HepG2 (cell line): ENCODE measurements at regions not wholly inside any gene's neighbourhood (a gene's known extent, or its start where the extent isn't known, plus 50 kb on each side); places are given as distances from the start of the nearest gene placed in this dataset.

Experiments
- ATAC-seq: fragments of 200-7000 bp; cut with Tn5 transposase; 3 replicates; pipeline ENCODE4 v1.9.1; 2020; ENCODE audit warnings: mild to moderate bottlenecking, moderate library complexity
- BruUV-seq: library from RNA; stranded (reverse); fragments of 400-500 nt; replicated peaks from 2 replicates; lab custom pipeline; 2021; lab: Mats Ljungman, UMichigan
- CTCF ChIA-PET: fragments of 300-600 bp; formaldehyde crosslinking; extraction: SDS; loops from one replicate; lab custom pipeline; 2021; ENCODE audit warnings: low total read pairs, inconsistent platforms, low intra/inter-chr PET ratio; lab: Yijun Ruan, JAX
- POLR2A ChIA-PET: fragments of 350-600 bp; sonication (Branson Sonifier 250); formaldehyde crosslinking; loops from one replicate; lab custom pipeline; 2020; ENCODE audit warnings: antibody characterized with exemption, inconsistent platforms; lab: Yijun Ruan, JAX
- DNase-seq: peaks from one replicate; pipeline ENCODE4 v3.0.0-alpha.2; 2015; ENCODE audit warnings: low spot score
- FAIRE-seq: peaks from 3 replicates; lab custom pipeline; 2011; peaks lifted over from hg19 to GRCh38; lab: Jason Lieb, UNC
- H2AFZ ChIP-seq: one replicate; pipeline ENCODE4 v1.6.1; 2011; ENCODE audit warnings: low read length, inconsistent platforms
- H3K27ac ChIP-seq: fragments of 300-600 bp; 3 replicates; pipeline ENCODE4 v1.8.0; 2011; ENCODE audit warnings: mixed run types, mild to moderate bottlenecking, mixed read lengths, low read length, inconsistent platforms; ENCODE audit not compliant: insufficient read depth; ENCODE audit errors: extremely low read length
- H3K27me3 ChIP-seq, 2 experiments: fragments of 200-600 bp in 1 of 2; 2 replicates in 1 of 2; 3 replicates in 1 of 2; pipeline versions ENCODE4 v1.6.0 to v1.8.0; 2011; ENCODE audit warnings: low read length in 2 of 2, mild to moderate bottlenecking in 2 of 2, moderate library complexity in 2 of 2, inconsistent platforms in 1 of 2; ENCODE audit not compliant: insufficient read depth in 2 of 2, control insufficient read depth in 1 of 2
- H3K36me3 ChIP-seq, 2 experiments: fragments of 200-600 bp in 1 of 2; replicated peaks in 1 of 2; 2 replicates in 1 of 2; 3 replicates in 1 of 2; pipeline versions ENCODE4 v1.5.1 to v1.8.0; 2011; ENCODE audit warnings: low read length in 2 of 2, inconsistent platforms in 1 of 2; ENCODE audit not compliant: insufficient read depth in 2 of 2, control insufficient read depth in 1 of 2
- H3K4me1 ChIP-seq: 2 replicates; pipeline ENCODE4 v1.5.1; 2012; ENCODE audit warnings: low read length, inconsistent platforms; ENCODE audit not compliant: insufficient read depth
- H3K4me2 ChIP-seq: 2 replicates; pipeline ENCODE4 v1.6.0; 2011; ENCODE audit warnings: low read depth, low read length, inconsistent platforms
- H3K4me3 ChIP-seq, 3 experiments: fragments of 200-600 bp in 1 of 3; sonication (generic), shearing (Covaris generic) in 1 of 3; replicated peaks in 1 of 3; 2 replicates each; pipeline ENCODE4 v1.5.1; 2011 to 2016; ENCODE audit warnings: low read length in 3 of 3, inconsistent platforms in 2 of 3, low read depth in 2 of 3, mild to moderate bottlenecking in 2 of 3, control low read depth in 1 of 3, mixed read lengths in 1 of 3; ENCODE audit not compliant: insufficient read depth in 1 of 3
- H3K79me2 ChIP-seq: one replicate; pipeline ENCODE4 v1.6.1; 2011; ENCODE audit warnings: low read length, inconsistent platforms; ENCODE audit not compliant: insufficient read depth
- H3K9ac ChIP-seq: 2 replicates; pipeline ENCODE4 v1.6.0; 2011; ENCODE audit warnings: mild to moderate bottlenecking, low read depth, low read length, inconsistent platforms; ENCODE audit not compliant: insufficient read depth
- H3K9me3 ChIP-seq: 2 replicates; pipeline ENCODE4 v1.5.1; 2012; ENCODE audit warnings: mild to moderate bottlenecking, low read length
- H4K20me1 ChIP-seq: 2 replicates; pipeline ENCODE4 v1.6.0; 2011; ENCODE audit warnings: inconsistent platforms, mild to moderate bottlenecking, low read length, moderate library complexity; ENCODE audit not compliant: insufficient read depth
- CENPX ChIP-seq: sonication (generic); formaldehyde crosslinking; IDR thresholded peaks from 2 replicates; pipeline ENCODE4 v1.9.0; 2021; ENCODE audit warnings: mild to moderate bottlenecking, missing genetic modification reagents, moderate library complexity
- HNF4G ChIP-seq, 2 experiments: sonication (generic) in 1 of 2; formaldehyde crosslinking in 1 of 2; IDR thresholded peaks; 2 replicates each; pipeline versions ENCODE4 v1.4.0 to v1.6.1; 2011 to 2020; ENCODE audit warnings: borderline replicate concordance in 2 of 2, low read depth in 2 of 2, mild to moderate bottlenecking in 2 of 2, low read length in 1 of 2, missing genetic modification reagents in 1 of 2, moderate library complexity in 1 of 2
- HNRNPK ChIP-seq: fragments of 200-400 bp; formaldehyde crosslinking; IDR thresholded peaks from 2 replicates; pipeline ENCODE4 v1.6.1; 2018; ENCODE audit warnings: low read length, low read depth, moderate library complexity, mild to moderate bottlenecking; ENCODE audit not compliant: poor library complexity, severe bottlenecking
- IRF1 ChIP-seq: sonication (generic); formaldehyde crosslinking; IDR thresholded peaks from 2 replicates; pipeline ENCODE4 v1.4.0; 2020; ENCODE audit warnings: low read depth, mild to moderate bottlenecking, missing genetic modification reagents
- NR2F1 ChIP-seq, 2 experiments: fragments of 450-650 bp in 1 of 2; formaldehyde crosslinking in 1 of 2; IDR thresholded peaks; 2 replicates each; pipeline versions ENCODE4 v1.5.0 to v1.6.1; 2016 to 2020; ENCODE audit warnings: mild to moderate bottlenecking in 1 of 2, missing compliant biosample characterization in 1 of 2, missing genetic modification reagents in 1 of 2, moderate library complexity in 1 of 2
- RXRB ChIP-seq: IDR thresholded peaks from 2 replicates; pipeline ENCODE4 v1.6.1; 2016; ENCODE audit warnings: borderline replicate concordance, missing genetic modification reagents, missing compliant biosample characterization
- SMYD3 ChIP-seq: sonication (generic); formaldehyde crosslinking; IDR thresholded peaks from 2 replicates; pipeline ENCODE4 v1.8.1; 2023; ENCODE audit warnings: mild to moderate bottlenecking, missing genetic modification reagents
- ZHX1 ChIP-seq: sonication (generic); formaldehyde crosslinking; IDR thresholded peaks from 2 replicates; pipeline ENCODE4 v1.8.1; 2022; ENCODE audit warnings: low read depth, mild to moderate bottlenecking, missing genetic modification reagents
- ZNF543 ChIP-seq: sonication (generic); formaldehyde crosslinking; IDR thresholded peaks from 2 replicates; pipeline ENCODE4 v1.4.0; 2020; ENCODE audit warnings: mild to moderate bottlenecking, missing genetic modification reagents
- ZNF576 ChIP-seq: sonication (generic); formaldehyde crosslinking; IDR thresholded peaks from 2 replicates; pipeline ENCODE4 v1.4.0; 2020; ENCODE audit warnings: mild to moderate bottlenecking, missing genetic modification reagents
- ZNF597 ChIP-seq: sonication (generic); formaldehyde crosslinking; IDR thresholded peaks from 2 replicates; pipeline ENCODE4 v1.5.0; 2020; ENCODE audit warnings: missing genetic modification reagents
- ZNF782 ChIP-seq: sonication (generic); formaldehyde crosslinking; IDR thresholded peaks from 2 replicates; pipeline ENCODE4 v1.4.0; 2020; ENCODE audit warnings: missing genetic modification reagents, mild to moderate bottlenecking, borderline replicate concordance
- ZNF790 ChIP-seq: sonication (generic); formaldehyde crosslinking; IDR thresholded peaks from 2 replicates; pipeline ENCODE4 v1.8.0; 2022; ENCODE audit warnings: missing genetic modification reagents, mild to moderate bottlenecking, borderline replicate concordance
- WGBS: methylation state at CpG from one replicate; pipeline ENCODE4 v1.1.6; 2017; ENCODE audit warnings: low lambda C conversion rate; 5-methylcytosine and 5-hydroxymethylcytosine counted together
- in situ Hi-C: cut with HindIII; loops from 2 replicates; pipeline ENCODE4 v1.10.0; 2017; ENCODE audit warnings: low pct_unique_long_range_greater_than_20kb; ENCODE audit not compliant: extremely low pct_ligation_motif_present
- intact Hi-C: fragments of 100-400 bp; cut with micrococcal nuclease; formaldehyde crosslinking; loops from one replicate; pipeline ENCODE4 v1.10.0; 2022; ENCODE audit not compliant: unreplicated experiment

GRCh38 chr19:30112666-30113065 is 170.6 kb downstream of the URI1 start:
- Histone ChIP-seq H3K4me1 (0 out of 2 replicates have a peak, but pooled peaks cover 7% of the 10 kb centered on the region), H3K9ac (no peak overlapping the region), H3K4me2 (no peak overlapping the region), H3K36me3 (no peaks in the 10 kb centered on the region), H4K20me1 (no peaks in the 10 kb centered on the region), H3K79me2 (no peaks in the 10 kb centered on the region), H3K27me3 (peaks cover 2 to 4% of the 10 kb centered on the region in 2 experiments; a peak in 1 of 5 replicates), H3K27ac (no peak overlapping the region), H3K9me3 (no peaks in the 10 kb centered on the region), H2AFZ (no peak overlapping the region), H3K4me3 (no peak overlapping the region)
- BruUV-seq, result no TSS peak
- CTCF ChIA-PET, result no interaction called here
- DNase-seq (no peak), FAIRE-seq (no peak), ATAC-seq (no peak)
- WGBS, result 63% methylated on average over 8 of the region's 8 CpGs
- intact Hi-C loops, result no loop called here
- no peak for TF ChIP-seq ZNF597 (CRISPR knock-in tag)
- no peak for TF ChIP-seq ZNF782 (CRISPR knock-in tag)
- no peak for TF ChIP-seq HNRNPK
- no peak for TF ChIP-seq IRF1
- in situ Hi-C loops, result no loop called here
- POLR2A ChIA-PET, result no interaction called here

- no peak overlapping the region for H3K27ac ChIP-seq
- intact Hi-C loops (no loop called here), in situ Hi-C loops (no loop called here)
- ChIA-PET POLR2A (no interaction called here), CTCF (no interaction called here)
- no peak overlapping the region for H3K4me3 ChIP-seq
- no peak overlapping the region for H3K4me2 ChIP-seq
- H3K36me3 ChIP-seq, result no peaks in the 10 kb centered on the region
- ATAC-seq (no peak), FAIRE-seq (no peak), DNase-seq (no peak)
- peaks cover 2 to 4% of the 10 kb centered on the region in 2 experiments; a peak in 1 of 5 replicates for H3K27me3 ChIP-seq
- 22% methylated on average over 5 of the region's 5 CpGs for WGBS
- H3K9me3 ChIP-seq, result no peaks in the 10 kb centered on the region
- no peaks in the 10 kb centered on the region for H3K79me2 ChIP-seq
- no peak overlapping the region for H3K9ac ChIP-seq
- H2AFZ ChIP-seq, result no peak overlapping the region
- BruUV-seq, result no TSS peak
- 0 out of 2 replicates have a peak, but pooled peaks cover 7% of the 10 kb centered on the region for H3K4me1 ChIP-seq
- no peaks in the 10 kb centered on the region for H4K20me1 ChIP-seq
- no peak for TF ChIP-seq RXRB (CRISPR knock-in tag)
- TF ChIP-seq SMYD3 (CRISPR knock-in tag), result no peak
- no peak for TF ChIP-seq CENPX (CRISPR knock-in tag)
- no peak for TF ChIP-seq ZHX1 (CRISPR knock-in tag)
- no peak for TF ChIP-seq HNF4G (IDR thresholded peaks at IDR 0.05; ENCODE audit: borderline replicate concordance, low read depth, low read length)
- TF ChIP-seq HNF4G (CRISPR knock-in tag; IDR thresholded peaks at IDR 0.05; ENCODE audit: borderline replicate concordance, low read depth), result no peak
- no peak for TF ChIP-seq ZNF543 (CRISPR knock-in tag)
- TF ChIP-seq NR2F1 (CRISPR knock-in tag; IDR thresholded peaks at IDR 0.05), result no peak
- TF ChIP-seq ZNF790 (CRISPR knock-in tag), result no peak
- no peak for TF ChIP-seq ZNF576 (CRISPR knock-in tag)
Observed at GRCh38 chr19:30113186-30113585, 171.1 kb downstream of the URI1 start.
